Right renal cortex interstitium (tissue), 3 donors: ENCODE measurements at regions not wholly inside any gene's neighbourhood (a gene's known extent, or its start where the extent isn't known, plus 50 kb on each side); places are given as distances from the start of the nearest gene placed in this dataset.
"Not testable (repeated sequence)": the region's sequence is repeated elsewhere in the genome, so short reads cannot be mapped to it uniquely, and the experiment has no call there.

Source experiments
- DNase-seq, 3 donors: peaks; one replicate each; pipeline ENCODE4 v3.0.0-alpha.2; 2013; ENCODE audit warnings: low read depth in 3 of 3, low spot score in 2 of 3

DNA sequence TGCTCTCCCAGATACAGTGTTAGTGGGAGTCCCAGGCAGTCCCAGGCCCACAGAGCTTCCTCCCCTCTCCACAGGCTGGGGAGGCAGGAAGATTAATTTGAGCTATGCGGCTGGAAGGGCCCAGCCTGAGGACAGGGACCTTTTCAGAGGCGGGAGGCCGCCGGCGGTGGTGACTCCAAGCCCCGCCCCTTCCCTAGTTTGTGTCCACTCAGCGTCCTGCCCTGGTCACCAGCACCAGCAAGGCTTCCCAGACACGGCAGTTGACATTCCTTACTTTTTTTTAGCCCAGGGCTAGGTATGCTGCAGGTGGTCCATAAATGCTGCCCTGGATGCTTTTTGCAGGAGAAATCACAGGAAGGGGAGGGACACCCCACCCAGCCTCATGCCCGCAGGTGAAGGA is 67.7 kb upstream of the LRPAP1 start:
- no peak for DNase-seq

DNA sequence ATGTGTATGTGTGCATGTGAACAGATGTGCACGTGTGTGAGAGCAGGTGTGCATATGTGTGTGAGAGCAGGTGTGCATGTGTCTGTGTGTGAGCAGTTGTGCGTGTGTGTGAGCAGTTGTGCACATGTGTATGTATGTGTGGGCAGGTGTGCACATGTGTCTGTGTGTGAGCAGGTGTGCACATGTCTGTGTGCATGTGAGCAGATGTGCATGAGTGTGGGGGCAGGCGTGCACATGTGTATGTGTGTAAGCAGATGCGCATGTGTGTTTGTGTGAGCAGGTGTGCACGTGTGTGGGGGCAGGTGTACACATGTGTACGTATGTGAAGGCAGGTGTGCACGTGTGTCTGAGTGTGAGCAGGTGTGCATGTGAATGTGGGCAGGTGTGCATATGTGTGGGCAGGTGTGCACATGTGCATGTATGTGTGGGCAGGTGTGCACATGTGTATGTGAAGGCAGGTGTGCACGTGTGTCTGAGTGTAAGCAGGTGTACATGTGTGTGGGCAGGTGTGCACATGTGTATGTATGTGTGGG is 66.5 kb upstream of the LRPAP1 start:
- no peak for DNase-seq

DNA sequence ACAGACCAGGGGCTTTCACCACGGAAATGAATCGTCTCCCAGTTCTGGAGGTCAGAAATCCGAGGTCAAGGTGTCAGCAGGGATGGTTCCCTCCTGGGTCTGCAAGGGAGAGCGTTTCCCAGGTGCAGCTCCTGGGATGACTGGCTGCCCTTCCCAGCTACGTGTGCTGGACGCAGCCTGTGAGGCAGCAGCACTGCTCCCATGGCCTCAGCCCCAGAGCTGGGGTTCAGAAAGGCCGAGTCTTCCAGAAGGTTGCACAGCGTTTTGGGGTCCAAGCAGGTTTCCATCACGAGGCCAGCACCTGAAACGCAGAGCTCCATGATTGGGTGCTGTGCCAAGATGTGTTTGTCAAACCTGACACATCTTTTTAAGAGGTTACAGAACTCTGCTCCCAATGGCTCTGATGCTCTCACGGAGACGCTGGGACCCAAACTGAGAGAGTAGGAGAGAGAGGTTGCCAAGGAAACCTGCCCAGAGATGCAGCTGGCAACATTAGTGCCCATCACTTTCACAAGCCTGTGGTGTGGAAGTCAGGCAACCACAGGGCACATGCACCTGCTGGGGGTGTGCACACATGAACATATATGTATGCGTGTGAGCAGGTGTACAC is 65.8 kb upstream of the LRPAP1 start:
- DNase-seq = not testable (repeated sequence)

GRCh38 chr4:3596957-3597733 is 64.9 kb upstream of the LRPAP1 start:
- not testable (repeated sequence) for DNase-seq

DNA sequence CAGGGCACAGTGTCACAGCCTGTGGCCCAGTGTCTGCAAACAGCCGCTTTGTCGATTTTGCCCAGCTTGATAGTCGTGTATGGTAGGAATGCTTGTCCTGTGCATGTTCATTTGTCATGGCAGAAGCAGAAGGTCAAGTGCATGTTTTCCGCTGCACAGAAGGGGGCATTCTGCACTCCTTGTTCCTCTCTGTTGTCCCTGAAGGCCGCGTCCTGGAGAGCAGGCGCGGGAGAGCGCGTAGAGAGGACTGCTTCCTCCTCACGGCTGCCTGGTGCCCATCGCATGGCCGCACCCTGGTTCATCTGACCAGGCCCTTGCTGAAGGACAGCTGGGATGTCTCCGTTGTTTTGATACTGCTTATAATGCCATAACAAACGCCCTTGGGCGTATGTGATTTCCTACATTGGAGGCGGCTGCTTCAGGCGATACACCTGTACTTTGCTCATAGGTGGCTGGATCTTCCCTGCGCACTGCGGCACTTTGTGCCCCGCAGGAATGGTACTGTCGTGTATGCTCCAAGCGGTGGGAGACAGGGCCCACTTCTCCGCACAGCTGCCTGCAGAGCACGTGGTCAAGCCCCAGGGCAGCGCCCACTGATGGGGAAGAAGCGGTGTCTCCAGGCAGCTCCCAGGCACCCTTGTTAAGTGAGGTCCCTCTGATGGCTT is 63.5 kb upstream of the LRPAP1 start:
- DNase-seq = not testable (repeated sequence)

GRCh38 chr4:3594751-3595150 is 62.5 kb upstream of the LRPAP1 start:
- not testable (repeated sequence) for DNase-seq

DNA sequence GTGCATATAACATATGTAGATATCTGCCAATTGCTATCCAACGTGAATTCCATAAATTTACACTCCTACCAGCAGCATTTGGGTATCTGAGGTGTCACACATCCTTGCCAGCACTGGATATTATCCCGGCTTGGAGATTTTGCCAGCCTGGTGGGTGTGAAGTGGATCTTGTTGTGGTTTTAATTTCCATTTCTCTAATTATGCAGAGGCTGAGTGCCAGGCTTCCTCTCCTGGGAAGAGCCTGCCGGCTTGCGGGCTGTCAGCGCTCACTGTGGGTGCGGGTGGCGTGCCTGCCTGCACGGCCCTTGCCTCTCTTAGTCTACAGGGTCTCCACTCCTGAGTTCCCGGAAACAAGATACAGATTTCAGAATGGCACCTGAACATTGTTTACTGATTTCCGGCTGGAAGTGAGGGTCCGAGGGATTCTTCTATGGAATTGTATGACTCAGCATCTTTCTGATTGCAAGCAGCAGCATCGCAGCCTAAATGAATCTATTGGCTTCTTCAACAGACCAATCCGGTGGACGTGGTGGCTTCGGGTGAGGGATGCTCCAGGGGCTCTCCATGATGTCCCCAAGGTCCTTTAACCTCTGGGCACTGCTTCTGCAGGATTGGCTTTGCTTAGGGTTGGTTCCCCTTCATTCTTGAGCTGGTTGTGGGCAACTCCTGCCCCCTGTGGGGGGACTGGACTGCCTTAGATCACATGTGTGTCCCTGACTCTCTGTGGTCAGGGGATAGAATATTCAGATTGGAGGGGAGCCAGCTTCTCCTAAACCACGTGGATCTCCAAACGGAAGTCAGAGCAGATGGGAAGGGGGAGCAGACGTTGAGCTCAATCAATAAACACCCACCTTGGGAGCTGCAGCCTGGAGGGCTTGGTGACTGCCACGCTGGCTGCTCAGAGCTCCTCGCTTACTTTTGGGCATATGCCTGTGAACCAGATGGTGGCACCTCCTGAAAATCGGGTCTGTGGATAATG is 58.0 kb upstream of the LRPAP1 start:
- DNase-seq = not testable (repeated sequence)

- not testable (repeated sequence) for DNase-seq
Measured at GRCh38 chr4:3589379-3589778, 57.2 kb upstream of the LRPAP1 start.

DNA sequence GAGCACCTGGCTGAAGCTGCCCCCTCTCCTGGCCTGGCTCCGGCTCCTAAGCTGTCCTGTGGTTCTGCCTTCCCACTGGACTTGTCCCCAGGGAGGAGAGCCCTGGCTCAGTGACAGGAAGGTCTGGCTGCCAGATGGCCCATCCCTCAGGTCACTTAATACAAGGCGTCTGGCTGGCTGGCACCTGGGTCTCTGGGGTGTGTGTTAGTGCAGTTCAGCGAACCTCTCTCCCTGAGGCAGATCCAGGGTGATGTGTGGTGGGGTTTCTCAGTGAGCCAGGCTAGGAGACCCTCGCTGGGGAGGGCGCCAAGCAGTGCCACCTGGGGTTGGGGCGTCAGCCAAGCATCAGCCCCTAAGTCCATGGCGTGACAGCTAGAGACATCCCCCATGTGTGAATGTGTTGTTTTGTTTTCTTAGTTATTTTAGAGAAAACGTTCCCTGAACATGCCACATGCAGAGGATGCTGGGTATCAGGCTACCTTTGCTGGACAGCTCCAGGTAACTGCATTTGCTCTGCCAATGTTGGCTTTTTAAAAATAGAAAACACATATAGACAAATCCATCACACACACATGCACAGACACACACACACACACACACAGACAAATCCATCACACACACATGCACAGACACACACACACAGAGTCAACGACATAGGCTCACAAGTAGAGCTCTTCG is 56.4 kb upstream of the LRPAP1 start:
- not testable (repeated sequence) for DNase-seq

DNA sequence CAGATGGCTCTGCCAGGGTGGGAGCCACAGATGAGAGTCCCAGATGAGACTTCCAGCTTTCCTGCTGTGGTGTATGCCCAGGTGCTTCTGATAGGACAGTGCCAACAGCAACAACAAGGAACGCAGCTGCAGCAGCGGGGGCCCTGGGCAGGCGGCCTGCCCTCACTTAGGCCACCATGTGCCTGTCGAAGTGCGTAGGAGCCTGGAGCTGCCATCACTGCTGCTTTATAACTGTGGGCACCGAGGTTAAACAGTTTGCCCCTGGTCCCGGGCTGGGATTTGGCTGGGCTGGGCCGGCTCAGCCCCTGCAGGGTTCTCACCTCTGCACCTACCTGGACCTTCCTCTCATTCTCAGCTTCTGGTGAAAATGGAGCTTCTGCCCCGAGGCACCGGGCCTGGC is 54.4 kb upstream of the LRPAP1 start:
- DNase-seq = not testable (repeated sequence)

DNA sequence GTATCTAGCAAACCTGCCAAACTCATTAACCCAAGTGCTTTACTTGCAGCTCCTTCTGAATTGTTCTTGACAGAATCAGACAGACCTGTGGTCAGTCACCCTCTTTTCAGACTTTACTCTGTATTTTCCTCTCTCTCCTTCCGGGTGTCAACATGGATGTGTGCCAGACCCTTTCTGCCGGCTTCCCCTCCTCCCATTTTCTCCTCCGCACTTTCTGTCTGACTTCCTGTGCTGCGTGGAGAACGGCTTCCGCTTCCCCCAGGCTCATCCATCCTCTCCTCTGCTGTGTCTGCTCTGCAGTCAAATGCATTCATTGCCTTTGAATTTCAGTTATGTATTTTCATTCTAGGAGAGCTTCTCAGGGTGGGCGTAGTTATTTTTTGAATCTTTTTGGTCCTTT is 53.3 kb upstream of the LRPAP1 start:
- DNase-seq = not testable (repeated sequence)

- no peak for DNase-seq
Measured at GRCh38 chr4:3582091-3582475, 49.9 kb upstream of the LRPAP1 start.
